ENCODE measurements at regions not wholly inside any gene's neighbourhood (a gene's known extent, or its start where the extent isn't known, plus 50 kb on each side); places are given as distances from the start of the nearest gene placed in this dataset.
"Not testable (repeated sequence)": the region's sequence is repeated elsewhere in the genome, so short reads cannot be mapped to it uniquely, and the experiment has no call there.

DNA sequence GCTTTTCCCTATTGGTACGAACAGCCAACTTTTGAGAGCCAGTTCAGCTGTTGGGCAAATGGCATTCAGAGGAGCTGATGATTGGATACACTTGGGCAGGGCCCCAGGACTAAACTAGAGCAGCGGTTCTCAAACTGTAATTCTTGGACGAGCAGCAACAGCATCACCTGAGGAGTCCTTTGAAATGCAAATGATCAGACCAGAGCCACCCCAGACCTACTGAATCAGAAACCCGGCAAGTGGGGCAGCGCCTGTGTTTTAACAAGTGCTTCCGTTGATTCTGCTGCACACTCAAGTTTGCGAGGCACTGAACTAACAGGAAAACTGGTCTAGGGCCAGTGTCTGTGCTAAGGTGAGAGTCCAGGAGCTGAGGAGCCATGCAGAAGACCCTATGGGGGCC is 239.7 kb downstream of the UACA start:
- ATAC-seq, result no peak

DNA sequence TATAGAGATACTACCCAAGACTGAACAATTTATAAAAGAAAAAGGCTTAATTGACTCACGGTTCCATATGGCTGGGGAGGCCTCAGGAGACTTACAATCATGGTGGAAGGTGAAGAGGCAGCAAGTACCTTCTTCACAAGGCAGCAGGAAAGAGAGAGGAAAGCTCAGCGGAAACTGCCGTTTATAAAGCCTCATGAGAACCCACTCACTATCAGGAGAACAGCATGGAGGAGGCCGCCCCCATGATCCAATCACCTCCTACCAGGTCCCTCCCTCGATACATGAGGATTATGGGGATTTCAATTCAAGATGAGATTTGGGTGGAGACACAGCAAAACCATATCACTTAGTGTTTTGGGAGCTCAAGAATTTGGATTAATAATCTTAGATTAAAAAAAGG is 240.2 kb downstream of the UACA start:
- no peak for ATAC-seq

DNA sequence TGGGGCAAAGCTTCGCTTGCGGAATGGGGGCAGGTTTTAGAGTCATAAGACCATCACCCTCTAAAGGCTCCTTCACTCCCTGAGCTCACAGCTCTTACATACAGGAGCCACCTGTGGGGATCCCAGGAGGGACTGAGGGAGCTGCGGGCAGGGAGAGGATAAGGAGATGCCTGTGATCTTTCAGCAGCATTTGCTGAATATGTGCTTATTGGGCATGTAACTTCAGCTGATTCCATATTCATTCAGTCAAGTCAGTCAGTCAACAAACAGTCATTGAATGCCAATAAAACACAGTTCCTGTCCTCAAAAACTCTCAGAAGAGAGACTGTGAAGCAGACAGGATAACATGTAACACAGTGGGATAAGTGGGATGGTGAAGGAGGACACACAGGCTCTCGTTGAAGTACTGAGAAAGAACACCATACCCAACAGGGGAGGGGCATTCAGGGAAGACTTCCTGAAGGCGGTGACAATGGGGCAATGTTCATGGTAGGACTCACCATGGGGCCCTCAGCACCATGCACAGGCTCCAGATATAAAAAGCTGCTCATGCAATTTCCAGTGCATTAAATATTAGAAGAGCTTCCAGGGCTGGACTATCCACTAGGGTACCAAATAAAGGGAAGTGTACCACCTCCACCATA is 240.9 kb downstream of the UACA start:
- ATAC-seq, result no peak

DNA sequence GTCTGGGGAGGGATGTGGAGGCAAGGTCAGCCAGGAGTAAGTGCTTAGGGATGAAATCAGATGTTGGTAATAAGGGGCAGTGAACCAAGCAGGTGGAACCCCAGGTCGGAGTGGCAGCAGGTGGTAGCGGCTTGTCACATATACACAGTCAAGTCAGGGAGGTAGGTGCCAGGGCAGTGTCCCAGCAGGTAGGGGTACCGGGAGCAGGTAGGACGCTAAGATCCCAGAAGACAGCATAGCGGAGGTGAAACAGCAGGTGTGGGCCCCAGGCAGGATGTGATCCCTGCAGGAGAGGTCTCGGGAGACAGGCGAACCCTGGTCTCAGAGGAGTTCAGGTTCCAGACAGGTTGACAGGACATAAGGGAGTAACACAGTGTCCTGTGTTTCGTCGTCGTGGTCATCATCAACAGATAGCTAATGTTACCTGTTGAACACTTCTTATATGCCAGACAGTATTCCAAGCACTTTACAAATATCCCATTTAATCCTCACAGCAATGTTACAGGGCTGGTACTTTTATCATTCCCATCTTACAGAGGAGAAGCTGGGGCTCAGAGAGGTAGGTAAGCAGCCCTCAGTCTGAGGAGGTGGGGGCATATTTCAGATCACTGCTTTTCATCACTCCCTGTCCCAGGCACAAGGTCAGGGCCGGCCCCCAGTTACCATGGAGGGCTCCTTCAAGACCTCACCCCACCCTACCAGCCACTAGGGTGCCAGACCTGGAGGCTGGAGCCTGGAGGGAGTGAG is 241.6 kb downstream of the UACA start:
- no peak for ATAC-seq

DNA sequence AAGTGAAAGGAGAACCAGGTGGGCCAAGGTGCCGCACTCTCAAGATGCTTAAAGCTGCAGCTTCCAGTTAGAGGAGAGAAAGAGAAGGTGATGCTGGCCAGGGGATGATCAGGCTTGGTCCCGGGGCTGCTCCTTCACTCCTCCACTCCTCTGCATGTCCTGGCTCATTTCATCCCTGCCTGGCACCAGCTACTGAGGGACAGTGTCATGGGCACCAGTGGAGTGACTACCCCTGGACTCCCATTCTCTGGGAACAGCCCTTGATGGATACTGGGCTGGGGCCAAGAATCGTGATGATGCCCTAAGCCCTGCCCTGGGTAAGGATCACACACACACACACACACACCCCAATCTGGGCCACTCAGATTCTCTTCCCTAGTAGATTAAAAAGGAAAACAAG is 243.7 kb downstream of the UACA start:
- ATAC-seq, result no peak

DNA sequence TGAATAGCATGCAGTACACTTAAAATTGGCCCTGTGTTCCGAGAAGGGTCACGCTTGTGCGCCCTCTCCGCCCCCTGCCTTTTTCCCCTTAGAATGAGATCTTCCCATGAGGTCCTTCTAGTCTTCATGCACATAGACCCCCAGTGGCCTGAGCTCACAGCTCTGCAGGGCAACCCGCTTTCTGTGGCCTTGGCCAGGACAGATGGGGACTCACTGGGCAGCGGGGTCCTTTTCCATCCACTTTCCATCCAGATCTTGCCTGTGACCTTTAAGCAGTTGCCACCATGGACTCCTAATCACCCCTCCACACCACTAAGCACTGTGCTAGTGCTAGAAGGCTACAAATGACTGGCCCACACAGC is 244.4 kb downstream of the UACA start:
- no peak for ATAC-seq

DNA sequence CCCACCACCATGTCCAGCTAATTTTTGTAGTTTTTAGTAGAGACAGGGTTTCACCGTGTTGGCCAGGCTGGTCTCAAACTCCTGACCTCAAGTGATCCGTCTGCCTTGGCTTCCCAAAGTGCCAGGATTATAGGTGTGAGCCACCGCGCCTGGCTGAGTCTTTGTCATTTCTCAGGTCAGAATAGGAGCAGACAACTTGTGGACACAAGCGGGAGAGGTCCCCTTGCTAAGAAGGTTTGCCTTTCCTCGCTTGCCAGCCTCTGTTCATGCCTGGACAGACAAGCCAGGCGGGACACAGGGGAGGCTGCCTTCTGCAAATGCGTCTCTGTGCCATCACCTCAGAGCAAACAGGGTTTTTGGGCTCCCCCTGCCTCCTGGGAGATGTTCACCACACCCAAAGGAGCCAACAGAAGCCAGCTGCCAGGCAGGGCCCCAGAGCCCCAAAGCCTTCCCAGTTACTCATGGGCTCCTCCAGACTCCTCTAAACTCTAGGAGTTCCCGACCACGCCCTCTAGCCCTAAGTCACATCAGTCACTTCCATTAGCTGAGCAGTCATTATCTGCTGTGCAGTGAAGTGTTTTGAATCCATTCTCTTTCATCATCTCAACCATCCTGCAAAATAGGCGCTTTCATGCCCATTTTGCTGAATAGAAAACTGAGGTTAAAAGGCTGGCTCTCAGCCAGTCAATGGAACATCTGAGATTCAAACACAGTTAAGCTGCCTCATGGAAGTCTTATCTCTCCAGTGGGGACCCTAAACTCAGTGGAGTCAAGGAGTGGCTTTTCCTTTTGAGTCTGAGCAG is 245.0 kb downstream of the UACA start:
- no peak for ATAC-seq

DNA sequence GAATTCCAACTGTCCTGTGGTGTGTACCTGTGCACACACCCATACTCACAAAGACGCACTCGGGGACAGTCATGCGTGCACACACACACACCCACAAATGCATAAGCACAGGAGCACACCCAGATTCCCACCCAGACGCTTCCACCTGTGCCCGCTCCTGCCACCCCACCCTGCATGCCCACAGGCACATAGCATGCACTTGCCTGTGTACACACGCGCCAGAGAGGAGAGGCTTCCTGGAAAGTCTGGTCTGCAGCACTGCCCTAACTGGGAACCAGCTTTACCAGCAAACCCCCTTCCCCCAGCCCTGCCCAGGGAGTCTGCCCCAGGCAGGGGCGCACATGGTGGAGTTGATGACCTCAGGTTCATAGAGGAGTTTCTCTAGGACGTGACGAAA is 246.2 kb downstream of the UACA start:
- no peak for ATAC-seq

DNA sequence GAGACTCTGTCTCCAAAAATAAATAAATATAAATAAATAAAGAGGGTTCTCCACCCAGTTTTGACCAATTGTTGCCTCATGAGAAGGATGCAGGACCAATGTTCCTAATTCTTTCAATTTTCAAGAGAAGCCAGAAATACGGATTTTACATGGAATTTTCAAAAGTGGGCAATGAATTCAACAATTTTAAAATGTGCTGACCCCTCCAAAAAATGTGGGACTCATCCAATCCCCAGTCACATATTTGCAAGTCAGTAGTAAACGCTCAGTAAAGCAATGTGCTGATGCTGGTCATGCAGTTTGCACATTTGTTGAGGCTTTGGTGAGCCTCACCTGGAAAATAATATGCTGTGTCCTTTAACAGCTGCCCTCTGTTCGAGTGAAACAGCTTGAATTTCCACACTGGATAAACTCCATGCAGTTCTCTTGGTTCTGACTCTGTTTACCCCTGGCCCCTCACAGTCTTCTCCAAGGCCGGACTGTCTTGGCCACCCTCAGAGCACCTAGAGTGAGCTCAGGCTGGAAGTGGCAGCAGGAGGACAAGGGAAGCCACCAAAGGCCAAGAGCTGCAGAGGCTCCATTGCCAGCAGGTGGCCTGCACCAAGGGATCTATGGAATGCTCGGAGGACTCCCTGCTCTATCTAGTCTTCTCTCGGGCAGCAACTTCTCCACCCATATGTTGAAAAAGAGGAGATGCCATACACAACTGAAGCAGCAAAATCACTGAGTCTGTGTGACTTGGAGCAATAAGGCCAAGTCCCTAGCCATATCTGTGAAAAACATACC is 246.8 kb downstream of the UACA start:
- ATAC-seq, result no peak

DNA sequence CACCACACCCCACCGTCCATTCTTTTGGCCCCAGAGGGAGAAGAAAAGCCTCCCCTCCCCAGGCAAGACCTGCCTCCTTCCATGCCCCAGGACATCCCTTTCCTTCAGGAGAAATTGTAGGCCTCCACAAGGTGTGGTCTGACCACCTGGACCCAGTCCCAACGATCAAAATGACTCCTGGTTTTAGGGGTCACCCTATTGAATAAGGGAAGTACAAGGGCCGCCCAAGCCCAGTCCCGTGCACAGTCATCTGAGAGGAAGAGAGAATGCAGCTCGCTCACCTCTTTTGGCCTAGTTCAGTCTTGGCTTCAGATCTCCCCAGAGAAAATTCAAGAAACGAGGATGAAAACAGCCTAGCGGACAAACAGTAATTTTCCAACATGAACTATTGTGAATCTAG is 249.1 kb downstream of the UACA start:
- ATAC-seq, result no peak

DNA sequence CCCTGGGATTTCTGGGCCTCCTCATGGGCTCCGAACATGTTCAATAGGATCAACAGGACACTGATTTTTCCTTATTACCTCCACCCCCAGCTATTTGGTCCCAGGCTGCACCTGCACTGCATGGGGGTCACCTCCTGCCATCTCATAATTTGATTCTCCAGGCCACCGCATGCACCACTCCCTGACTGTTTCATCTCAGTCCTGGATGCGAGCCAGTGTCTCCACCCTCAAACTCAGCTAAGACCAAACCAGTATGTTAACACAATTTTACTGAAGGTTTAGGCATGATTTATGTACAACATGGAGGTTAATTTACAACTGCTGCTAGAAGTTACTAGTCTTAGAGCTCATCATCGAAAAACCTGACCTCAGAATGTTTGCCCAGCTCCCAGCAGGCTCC is 249.5 kb downstream of the UACA start:
- no peak for ATAC-seq

DNA sequence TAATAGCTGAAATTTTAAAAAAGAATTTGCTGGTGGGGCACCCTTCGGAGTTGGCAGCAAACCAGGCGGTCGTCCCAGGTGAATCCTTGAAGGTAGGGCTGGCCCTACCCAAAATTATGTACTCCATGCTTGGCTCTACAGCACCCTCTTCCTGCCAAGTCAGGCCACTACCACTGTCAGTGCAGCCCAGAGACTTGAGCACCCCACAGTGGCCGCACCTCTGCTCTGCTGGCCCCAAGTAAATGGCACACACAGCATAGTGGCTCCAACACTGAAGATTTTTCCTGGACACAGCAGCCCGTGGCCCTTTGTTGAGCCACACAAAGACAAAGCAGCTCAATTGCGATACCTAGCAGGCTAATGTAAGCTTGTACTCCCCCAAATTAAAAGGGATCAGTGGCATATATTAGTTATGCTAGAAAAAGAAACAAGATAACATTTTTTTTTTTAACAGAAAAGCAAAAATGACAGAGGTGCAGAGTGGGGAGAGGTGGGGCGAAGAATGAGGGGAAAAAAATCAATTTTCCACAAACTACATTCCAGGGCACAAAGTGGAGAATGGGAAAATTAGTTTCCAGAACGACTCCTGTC is 250.5 kb downstream of the UACA start:
- ATAC-seq, result peak; percentile 62 to 74

DNA sequence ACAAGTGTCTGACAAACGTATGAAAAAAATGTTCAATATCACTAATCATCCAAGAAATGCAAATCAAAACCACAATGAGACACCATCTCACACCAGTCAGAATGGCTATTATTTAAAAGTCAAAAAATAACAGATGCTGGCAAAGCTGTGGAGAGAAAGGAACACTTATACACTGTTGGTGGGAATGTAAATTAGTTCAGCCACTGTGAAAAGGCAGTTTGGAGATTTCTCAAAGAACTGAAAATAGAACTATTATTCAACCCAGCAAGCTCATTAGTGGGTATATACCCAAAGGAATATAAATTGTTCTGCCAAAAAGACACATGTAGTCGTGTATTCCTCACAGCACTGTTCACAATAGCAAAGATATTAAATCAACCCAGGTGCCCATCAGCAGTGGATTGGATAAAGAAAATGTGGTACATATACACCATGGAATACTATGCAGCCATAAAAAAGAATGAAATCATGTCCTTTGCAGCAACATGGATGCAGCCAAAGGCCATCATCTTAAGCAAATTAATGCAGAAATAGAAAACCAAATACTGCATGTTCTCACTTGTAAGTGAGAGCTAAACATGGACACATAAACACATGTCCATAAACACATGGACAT is 251.3 kb downstream of the UACA start:
- ATAC-seq, result not testable (repeated sequence)

DNA sequence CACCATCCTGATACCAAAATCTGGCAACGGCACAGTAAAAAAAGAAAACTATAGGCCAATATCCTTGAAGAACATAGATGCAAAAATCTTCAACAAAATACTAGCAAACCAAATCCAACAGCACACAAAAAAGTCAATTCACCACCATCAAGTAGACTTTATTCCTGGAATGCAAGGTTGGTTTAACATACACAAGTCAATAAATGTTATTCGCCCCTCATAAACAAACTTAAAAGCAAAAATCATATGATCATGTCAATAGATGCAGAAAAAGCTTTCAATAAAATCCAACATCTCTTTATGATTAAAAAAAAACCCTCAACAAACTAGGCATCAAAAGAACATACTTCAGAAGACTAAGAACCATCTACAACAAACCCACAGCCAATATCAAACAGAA is 252.9 kb downstream of the UACA start:
- ATAC-seq, result no peak

DNA sequence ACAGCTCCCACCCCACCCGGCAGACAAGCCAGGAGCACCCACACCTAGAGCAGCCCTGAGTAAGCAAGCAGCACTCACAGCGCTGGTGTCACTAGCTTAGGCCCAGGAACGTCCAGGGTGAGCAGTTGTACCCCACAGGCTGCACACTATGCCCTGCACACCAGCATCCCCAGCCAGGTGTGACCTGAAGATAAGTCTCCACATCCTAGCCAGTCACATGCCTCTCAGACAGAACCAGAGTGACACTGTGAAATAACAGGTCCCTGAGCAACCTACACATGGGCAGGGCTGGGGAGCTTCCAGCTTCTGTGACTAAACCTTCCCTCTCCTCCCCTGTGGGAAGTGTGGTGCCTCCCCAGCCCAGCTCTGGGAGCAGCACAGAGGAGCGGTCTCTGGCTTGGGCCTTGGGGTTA is 253.6 kb downstream of the UACA start:
- ATAC-seq, result no peak

DNA sequence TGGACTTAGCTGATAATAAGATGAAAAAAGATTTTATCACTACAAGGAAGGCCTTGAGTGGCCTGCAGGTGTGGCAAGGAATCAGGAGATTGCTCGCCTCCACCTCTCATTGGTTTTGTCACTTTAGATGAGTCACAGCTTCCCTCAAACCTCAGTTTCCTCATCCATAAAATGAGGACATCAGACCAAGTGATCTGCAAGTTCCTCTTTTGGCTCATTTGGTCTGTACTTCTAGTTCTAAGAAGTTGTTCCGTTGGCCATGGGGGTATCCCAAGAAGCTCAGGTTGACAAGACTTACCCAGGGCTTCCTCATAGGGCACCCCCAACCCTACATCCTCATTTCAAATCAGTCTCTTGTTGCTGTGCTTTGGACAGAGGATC is 254.1 kb downstream of the UACA start:
- ATAC-seq, result no peak

DNA sequence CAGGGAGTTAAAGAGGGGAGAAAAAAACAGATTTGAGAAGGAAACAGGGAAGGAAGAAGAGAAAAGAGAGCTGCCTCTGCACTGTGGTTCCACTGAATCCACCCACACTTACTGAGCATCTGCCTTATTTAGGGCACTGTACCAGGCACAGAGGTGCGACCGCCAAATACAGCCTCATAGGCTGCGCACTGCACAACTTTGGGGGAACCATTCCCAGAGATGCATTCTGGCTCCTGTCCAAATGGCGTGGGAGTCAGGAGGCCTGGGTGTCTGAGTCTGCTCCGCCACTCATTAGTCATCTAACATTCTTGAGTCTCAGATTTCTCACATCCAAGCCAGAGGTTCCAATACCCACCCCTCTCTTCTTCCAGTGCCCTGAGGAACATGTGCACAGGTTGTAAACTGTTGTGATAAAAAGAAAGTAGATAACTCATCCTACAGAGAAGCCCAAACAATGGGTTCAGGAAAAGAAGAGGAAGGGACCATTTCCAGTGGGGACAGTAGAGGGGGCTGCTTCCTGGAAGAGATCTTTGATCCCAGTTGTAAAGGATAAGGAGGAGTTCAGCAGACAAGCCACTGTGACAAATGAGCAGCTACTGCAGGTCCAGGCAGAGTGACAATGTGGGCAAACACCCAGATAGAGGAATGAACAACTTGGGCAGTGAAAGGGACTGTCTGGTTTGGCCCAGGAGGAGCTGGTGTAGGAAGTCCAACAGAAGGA is 254.6 kb downstream of the UACA start:
- peak in 1 of 2 donors; percentile 12 for ATAC-seq

DNA sequence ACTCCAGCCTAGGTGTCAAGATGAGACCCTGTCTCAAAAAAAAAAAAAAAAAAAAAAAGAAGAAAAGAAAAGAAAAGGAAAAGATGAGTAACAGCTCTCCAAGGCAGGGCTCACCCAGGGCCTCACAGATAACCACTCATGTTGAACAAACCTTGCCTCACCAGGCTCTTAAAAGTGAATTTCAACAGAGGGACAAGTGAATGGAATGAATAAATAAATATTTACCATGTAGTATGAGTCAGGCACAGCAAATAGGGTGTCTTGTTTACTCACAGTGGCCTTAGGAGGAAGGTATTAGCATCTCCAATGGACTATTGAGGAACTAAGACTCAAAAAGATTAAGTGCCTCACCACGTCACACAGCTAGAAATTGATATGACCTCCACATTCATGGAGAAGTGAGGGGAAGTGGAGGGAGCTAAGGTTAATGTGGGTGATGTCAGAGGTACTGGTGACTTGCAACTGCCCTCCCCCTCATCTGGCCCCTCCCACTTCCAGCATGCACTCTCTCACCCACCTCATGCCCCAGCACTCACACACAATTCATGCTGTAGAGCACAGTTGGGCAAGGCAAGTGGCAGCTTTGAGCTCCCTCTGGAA is 255.5 kb downstream of the UACA start:
- no peak for ATAC-seq

DNA sequence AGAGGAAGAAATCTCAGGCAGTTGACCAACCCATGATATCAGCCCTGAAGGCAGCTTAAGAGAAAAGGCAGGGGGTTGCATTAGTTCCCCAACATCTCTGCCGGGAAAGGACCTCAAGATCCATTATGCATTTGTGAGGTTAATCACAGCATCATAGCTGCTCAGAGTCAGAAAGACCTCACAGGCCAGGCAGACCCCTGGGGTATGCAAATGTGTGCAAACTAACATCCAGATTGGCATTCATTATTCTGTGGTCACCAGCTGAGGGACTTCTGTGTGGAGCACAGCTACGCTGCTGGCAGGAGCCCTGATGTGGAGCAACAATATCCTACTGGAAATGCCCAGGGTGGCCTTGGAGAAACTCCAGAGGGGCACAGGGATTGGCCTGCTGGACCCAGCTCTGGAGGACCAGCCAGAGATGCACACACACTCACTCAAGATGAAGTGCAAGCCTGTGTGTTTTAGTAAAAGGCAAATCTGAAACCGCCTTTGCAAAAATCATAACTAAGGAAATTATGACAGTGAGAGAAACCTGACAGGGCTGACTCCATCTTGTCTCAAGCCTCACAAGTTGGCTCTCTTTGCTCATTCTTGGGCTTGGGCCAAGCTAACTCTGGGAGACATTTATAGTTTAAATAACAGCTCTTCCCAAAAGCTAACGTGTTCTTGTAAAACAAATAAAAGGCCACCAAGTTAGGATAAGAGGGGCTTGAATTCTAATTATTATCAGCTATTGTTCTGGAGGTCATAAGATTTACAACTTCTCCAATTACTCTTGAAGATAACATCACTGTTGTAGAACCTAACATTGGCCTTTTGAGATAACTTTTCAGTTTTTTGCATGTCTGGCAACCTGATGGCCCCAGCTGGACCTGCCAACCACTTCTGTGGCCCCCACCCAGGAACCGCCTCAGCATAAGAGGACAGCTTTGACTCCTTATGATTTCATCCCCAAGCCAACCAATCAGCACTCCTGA is 257.1 kb downstream of the UACA start:
- ATAC-seq, result no peak

DNA sequence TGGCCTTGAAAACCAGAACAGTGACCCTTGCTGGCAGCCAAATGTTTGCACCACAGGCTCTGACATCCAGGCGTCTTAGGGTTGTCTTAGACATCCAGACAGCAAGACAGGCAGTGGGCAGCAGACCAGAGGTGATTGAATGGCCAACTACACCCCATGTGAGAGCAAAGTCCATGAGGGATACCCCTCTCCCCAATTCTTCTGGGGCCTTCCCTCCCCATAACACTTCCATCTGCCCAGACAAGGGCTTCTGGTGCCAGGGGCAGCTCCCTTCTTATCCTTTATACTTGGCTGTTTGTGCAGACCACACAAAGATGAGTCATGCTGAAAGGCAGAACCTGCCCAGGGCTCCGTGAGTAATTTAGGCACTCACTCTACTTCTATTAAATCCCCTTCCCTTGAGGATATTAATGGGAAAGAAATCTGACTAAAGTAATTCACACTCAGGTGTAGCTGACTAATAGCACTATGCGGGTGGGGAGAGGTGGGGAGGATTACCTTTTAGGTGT is 257.9 kb downstream of the UACA start:
- peak in 1 of 2 donors; percentile 31 for ATAC-seq
